Right kidney (tissue), 1 donor: ENCODE measurements at regions not wholly inside any gene's neighbourhood (a gene's known extent, or its start where the extent isn't known, plus 50 kb on each side); places are given as distances from the start of the nearest gene placed in this dataset.
"Not testable (repeated sequence)": the region's sequence is repeated elsewhere in the genome, so short reads cannot be mapped to it uniquely, and the experiment has no call there.

Experiments
- DNase-seq: peaks from one replicate; pipeline ENCODE4 v3.0.0-alpha.2; 2016

DNA sequence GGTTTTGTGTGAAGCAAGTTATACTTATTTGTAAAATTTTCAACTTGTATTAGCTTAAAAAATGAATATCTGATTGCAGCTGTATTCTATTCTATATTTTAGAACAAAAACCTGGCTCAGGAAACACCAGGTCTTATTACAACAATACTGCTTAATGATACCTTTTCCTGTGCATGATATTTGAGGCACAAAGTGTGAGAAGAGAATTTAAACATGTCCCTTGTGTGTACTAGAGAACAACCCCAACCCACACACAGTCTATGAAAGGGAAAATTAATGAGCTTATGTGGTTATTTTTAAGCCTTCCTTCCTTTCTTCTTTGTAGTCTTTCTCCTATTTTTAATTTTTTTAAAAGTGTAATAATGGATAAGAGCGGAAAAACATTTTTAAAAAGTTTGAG lies 122.6 kb upstream of the MON1B start:
- no peak for DNase-seq

DNA sequence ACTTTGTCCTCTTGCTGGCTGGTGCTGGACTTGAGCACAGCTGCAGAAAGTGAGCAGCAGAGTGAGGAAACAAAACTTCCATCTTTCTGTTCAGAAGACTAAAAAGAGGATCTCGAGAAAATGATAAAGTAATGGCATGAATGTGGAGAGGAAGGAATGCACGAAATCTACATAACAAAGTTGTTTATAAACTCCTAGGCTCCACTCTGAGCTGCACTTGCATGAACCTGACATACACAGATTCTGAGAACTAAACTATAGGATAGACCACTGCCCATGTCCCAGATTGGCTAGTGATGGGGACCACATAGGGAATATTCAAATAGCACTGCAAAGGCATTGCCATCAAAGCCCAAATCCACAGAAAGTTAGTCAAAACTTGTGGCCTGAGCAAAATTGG lies 121.1 kb upstream of the MON1B start:
- DNase-seq = no peak

DNA sequence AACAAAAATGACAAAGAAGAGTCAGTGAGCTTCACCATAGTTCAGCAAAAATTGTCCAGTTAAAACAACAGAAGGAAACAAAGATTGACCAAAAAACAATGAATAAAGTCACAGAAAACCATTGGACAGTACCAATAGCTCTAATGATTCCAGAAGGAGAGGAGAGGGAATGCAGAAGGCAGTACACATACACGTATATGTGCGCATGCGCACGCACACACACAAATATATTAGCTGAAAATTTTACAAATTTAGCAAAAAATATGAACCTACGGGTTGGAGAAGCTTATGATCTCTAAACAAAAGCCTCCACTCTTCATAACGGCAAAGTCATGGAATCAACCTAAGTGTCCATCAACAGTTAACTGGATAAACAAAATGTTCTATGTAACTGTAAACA lies 120.3 kb upstream of the MON1B start:
- no peak for DNase-seq

DNA sequence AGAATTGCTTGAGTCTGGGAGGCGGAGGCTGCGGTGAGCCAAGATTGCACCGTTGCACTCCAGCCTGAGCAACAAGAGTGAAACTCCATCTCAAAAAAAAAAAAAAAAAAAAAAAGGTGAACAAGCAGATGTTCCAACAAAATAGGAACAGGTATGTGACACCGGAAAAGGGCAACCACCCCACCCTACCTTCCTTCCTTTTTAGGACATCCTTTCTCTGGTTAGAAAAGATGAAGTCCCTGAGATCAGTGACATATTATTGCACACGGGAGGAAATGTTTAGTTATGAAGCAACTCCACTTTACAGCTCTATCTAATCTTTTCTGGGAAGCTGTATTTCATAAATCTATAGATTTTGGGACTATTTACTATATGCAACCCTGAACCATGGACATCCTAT lies 114.2 kb upstream of the MON1B start:
- no peak for DNase-seq

DNA sequence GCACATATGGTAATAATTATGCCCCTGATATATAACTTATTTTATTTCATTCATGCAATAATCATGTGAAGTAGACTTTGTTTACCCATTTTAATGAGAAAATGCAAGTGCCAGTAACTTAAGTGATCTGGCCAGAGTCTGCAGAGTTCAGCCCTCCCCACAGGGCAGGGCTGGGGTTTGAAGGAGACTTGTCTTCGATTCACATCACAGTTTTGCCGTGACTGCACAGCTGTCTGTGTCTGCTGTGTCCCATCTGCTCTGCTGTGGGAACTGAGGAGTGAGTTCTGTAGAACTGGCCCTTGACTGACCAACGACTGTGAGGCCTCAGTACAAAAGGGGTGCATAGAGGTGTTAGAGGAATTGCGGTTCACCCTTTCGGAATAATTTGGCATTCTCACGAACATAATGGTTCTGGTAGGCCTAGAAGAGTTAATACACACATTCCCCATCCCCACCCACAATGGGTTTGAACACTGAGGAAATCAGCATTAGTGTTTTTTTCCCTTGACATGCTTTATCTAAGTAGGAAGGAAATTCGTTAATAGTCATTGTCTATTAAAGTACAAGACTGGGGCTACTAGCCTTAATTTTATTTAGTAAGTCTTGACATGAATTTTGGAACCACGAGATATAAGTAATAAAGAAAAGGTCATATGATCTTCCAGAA lies 113.6 kb upstream of the MON1B start:
- DNase-seq = no peak

DNA sequence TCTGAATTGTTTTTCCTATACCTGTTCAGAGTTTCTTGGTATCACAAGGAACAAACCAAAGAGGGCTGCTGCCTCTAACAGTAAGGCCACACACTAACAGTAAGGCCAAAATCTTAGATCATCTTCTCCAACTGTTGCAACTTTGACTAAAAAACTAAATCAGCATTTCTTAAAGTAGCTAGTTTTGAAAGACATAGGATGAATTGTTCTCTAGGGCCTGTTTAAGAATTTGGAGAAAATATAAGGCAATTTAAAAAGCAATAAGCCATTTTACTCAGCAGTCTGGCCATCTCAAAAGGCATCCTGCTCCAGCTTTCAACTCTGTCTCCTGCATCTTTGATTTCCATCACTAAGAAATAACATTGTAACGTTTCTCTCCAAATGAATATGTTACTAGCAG lies 105.0 kb upstream of the MON1B start:
- DNase-seq = no peak

DNA sequence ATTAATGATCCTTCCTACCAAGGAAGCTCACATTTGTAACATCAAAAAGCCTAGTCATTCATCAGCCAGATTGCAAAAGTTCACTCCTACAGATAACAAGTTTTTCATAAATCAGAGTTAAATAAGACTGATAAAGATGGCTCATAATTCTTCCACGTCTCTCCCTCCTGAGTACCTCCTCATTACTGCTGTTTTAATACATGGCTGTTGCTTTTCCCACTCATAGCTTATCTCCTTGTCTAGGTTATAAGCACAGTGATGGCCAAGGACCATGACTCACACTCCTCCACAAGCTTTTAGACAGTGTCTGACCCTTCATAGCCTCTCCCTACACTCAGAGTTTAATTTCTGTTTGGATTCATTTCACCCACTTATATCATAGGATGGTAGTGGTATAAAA lies 100.9 kb upstream of the MON1B start:
- DNase-seq = no peak

DNA sequence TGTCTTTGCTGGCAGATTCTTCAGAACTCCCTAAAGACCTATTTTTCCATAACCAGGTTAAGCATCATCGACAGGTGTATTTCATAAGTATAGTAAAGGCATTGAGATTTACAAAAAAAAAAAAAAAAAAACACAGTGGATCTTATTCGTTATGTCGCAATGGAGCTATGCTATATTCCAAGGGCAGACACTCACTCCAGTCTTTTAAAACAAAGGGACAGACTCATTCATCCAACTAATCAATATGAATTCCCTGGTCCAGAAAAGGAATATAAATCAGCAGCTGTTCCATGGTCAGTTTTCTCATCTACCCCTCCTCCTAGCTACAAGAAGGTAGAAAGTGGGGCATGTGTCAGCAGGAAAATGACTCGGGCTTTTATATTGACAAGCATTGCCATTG lies 97.7 kb upstream of the MON1B start:
- DNase-seq = no peak

DNA sequence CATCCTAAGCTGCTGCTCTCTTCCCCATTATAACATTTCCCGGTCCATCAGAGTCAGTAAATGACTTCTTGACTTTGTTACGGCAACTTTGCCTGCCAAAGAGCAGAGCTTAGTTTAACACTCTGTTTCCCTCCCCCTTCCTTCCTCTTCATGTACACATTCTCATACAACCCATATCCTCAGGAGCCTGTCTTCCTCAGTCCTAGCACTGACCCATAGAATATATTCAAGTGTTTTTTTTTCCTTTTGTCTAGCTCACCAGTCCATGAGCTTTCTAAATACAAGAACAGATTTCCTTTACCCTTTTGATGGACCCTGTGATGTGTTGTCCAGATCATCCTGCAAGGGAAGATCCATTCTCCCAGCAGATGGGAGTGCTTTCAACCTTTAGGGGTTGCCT lies 97.0 kb upstream of the MON1B start:
- no peak for DNase-seq

DNA sequence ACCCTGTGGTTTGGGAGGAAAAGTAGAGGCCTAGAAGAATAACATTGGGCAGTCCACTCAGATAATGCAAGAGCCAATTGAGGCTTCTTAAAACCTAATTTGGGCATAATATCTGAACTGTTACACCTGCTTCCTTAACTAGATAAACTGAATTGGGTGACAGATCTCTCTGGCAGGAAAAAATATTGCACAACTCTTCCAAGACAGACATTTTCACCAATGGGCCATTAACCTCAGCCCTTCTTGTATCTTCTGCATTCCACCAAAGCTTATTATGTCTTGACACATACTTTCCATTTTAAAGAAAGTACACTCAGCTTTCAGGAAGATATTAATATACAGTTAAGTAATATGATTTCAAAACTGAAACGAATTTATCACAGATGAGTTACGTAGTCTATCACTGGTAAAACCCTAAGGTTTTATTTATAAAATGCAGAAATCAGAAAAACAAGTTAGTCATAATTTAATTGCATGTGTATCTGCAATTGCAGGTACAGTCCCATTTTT lies 79.9 kb upstream of the MON1B start:
- DNase-seq = no peak

DNA sequence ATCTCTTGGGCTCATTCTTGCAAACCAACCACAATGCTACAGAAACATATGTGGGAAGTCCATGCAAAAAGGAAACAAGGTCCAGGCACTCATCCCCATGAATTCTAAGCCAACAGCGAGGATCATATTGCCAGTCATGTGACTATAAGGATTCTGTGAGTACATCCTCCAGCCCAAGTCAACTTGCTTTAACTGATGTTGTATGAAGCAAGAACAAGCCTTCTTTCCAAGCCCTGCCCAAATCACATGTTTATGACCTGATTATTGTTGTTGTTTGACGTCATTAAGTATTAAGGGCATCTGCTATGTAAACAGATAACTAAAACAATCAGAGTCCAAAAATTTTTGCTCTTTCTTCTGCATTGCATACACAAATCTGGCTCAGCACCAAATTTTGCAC lies 78.2 kb upstream of the MON1B start:
- no peak for DNase-seq

DNA sequence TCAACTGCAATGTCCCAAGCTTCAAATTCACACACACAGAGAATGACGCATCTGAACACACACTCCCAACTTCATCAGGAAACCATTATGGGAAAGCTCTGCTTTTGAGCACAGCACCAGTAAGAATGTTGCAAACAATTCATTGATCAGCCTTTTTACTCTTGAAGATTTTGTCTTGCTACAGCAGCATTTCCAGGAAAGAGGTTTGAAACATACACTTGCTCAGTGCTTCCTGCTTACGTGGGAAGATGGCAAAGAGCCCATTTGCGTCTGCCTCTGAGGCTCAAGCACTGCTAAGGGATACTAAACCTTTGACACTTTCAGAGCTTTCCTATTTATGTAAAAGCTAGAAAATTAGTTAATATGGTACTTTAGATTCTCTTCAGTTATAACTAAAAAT lies 77.2 kb upstream of the MON1B start:
- DNase-seq = no peak

DNA sequence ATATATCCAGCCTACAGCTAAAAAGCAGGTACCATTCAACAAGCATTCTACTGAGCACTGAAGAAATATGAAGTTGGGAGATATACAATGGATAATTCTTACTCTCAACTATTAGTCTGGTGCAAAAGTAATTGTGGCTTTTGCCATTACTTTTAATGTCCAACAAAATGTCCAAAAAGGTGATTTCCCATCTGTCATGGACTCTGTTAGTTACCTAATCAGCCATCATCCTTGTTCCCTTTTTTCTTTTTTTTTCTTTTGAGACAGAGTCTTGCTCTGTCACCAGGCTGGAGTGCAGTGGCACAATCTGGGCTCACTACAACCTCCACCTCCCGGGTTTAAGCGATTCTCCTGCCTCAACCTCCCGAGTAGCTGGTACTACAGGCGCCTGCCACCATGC lies 76.6 kb upstream of the MON1B start:
- not testable (repeated sequence) for DNase-seq

DNA sequence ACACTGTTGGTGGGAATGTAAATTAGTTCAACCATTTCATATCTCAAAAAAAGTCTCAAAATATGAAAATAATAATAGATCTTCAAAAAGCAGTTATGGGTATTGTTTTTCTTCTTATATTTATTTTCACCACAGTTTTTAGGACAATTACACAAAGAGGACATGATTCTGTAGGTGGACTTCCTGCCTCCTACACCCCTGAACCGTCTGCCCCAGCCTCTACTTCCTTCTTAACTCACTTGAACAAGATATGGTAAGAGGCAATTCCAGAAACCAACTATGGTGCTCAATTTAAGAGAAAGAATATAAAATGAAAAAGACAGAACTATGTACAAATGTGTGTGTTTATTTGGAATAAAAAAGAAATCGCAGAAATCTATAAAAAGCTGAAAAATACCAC lies 74.1 kb upstream of the MON1B start:
- DNase-seq = no peak

DNA sequence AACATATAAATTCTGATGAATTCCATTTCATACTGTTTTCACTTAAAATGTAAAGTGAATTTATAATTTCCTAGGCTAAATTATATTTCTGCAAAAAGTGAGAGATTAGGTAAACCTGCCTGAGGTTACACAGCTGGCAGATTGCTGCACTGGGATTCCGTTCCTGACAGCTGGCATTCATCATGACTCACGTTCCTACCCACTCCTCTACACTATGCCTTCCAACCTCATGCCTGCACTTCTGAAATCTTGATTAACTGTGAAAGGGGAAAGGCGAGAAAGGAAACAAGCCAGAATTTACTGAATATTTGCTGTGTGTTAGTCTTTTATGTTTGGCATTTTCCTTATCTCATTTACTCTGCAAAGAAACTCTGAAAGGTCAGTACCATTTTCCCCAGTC lies 73.3 kb upstream of the MON1B start:
- no peak for DNase-seq

DNA sequence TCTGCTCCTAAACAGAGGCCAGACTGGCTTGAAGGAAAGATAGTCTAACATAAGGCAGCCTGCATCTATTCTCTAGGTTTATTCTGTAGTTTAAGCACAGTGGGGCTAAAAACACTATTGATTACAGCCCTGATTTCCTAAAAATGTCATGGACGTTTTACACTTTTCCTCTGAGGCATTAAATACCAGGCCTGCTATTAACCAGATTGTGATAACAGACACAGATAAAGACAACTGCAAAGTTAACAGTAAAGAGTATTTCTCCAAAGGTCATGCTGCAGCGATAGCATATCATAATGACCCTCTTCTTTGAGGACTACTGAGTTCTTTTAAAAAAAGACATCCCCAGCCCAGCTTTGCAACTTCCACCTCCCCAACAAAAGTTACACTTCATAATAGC lies 59.6 kb upstream of the MON1B start:
- DNase-seq = no peak

DNA sequence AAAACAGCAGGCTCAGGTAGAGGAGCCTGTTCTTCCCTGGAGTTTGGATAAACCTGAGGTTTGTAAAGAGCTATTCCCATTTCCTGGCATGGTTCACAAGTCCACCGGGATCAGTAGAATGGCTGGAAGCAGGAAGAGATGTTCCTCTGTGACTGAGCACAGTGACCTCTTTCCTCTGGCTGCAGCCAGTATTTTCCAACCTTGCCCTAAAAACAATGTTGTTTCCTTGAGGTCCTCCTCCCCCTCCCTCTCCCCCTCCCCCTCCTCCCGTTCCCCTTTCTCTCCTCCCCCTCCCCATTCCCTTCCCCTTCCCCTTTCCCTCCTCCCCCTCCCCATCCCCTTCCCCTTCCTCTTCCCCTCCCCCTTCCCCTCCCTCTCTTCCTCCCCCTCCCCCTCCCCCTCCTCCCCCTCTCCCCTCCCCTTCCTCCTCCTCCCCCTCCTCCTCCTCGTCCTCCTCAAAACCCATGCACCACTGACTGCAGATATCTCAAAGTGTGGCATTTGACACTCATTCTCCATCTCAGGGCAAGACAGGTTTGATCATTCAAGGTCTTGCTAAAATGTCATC lies 58.9 kb upstream of the MON1B start:
- DNase-seq = no peak

DNA sequence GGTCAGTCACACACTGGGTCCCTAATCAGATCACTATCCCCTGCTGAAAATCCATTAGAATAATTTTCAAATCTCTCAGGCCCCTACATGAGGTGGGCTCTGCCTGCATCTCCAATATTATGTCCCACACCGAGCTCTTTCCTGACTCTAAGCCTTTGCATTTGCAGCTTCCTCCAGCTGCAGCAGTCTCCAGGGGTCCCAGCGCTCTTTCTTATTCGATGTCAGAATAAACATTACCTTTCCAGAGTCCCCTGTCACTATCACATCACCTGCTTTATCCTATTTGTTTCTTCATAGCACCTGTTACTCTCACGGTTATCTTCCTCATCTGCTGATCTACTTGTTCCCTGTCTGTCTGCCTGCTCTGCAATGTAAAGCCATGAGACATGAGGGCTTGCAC lies 57.3 kb upstream of the MON1B start:
- DNase-seq = no peak

DNA sequence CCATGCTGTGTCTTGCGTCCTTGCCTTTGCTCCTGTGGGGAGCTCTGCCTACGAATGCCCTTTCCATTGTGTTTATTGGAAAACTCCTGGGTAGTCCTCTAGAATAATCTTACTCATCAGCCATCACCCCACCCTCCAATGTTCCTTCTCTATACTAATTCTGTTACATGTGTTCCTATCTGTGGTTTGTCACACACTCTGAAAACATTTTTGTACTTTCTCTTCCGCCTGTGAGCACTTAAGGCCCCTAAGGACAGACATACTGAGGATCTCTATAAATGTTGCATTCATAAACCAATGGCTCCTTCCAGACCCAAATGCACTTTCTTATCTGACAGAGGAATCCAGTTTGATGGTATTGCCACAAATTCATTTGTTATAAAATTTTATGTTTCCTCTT lies 53.9 kb upstream of the MON1B start:
- no peak for DNase-seq
